WTC11 (cell line): ENCODE measurements at regions not wholly inside any gene's neighbourhood (a gene's known extent, or its start where the extent isn't known, plus 50 kb on each side); places are given as distances from the start of the nearest gene placed in this dataset.

ENCODE experiments used
- ATAC-seq: fragments of 200-7000 bp; cut with Tn5 transposase; 2 replicates; pipeline ENCODE4 v1.10.0; 2021; ENCODE audit warnings: mild to moderate bottlenecking, moderate library complexity
- CTCF ChIA-PET: fragments of 300-600 bp; sonication (Branson Sonifier 250); formaldehyde crosslinking; loops from one replicate; lab custom pipeline; 2021; ENCODE audit warnings: antibody characterized with exemption; lab: Charles Lee
- POLR2A ChIA-PET: fragments of 350-600 bp; sonication (Branson Sonifier 250); formaldehyde crosslinking; loops from one replicate; lab custom pipeline; 2021; ENCODE audit warnings: antibody characterized with exemption; lab: Charles Lee
- DNase-seq: peaks from one replicate; pipeline ENCODE4 v3.0.0; 2021; ENCODE audit warnings: low spot score
- H3K27ac Mint-ChIP-seq: 2 replicates; pipeline ENCODE4 v1.8.0; 2021; ENCODE audit warnings: mixed read lengths
- H3K27me3 Mint-ChIP-seq: 2 replicates; pipeline ENCODE4 v1.8.0; 2021; ENCODE audit warnings: low read depth, mild to moderate bottlenecking, moderate library complexity, mixed read lengths
- H3K36me3 Mint-ChIP-seq: 2 replicates; pipeline ENCODE4 v1.8.0; 2021; ENCODE audit warnings: mixed read lengths
- H3K4me1 Mint-ChIP-seq: 2 replicates; pipeline ENCODE4 v1.8.0; 2022; ENCODE audit warnings: mixed read lengths
- H3K4me3 Mint-ChIP-seq: 2 replicates; pipeline ENCODE4 v1.8.0; 2021; ENCODE audit warnings: mild to moderate bottlenecking, moderate library complexity, mixed read lengths
- H3K9me3 Mint-ChIP-seq: 2 replicates; pipeline ENCODE4 v1.8.0; 2021; ENCODE audit warnings: mixed read lengths
- AR ChIP-seq: fragments of 250-450 bp; sonication (Bioruptor Pico); IDR thresholded peaks from 2 replicates; pipeline ENCODE4 v1.9.0; 2021; ENCODE audit warnings: mild to moderate bottlenecking
- CREM ChIP-seq: sonication (generic); formaldehyde crosslinking; IDR thresholded peaks from 2 replicates; pipeline ENCODE4 v1.8.1; 2022; ENCODE audit warnings: mild to moderate bottlenecking, missing genetic modification reagents, moderate library complexity
- FOXP4 ChIP-seq: sonication (generic); formaldehyde crosslinking; IDR thresholded peaks from 2 replicates; pipeline ENCODE4 v1.8.0; 2022; ENCODE audit warnings: mild to moderate bottlenecking, missing genetic modification reagents
- NFATC4 ChIP-seq: fragments of 250-450 bp; sonication (Bioruptor Pico); IDR thresholded peaks from 2 replicates; pipeline ENCODE4 v1.9.0; 2021; ENCODE audit warnings: mild to moderate bottlenecking
- NFYB ChIP-seq: sonication (generic); formaldehyde crosslinking; conservative IDR thresholded peaks from 2 replicates; pipeline ENCODE4 v1.8.0; 2022; ENCODE audit warnings: low read depth, missing genetic modification reagents
- OVOL2 ChIP-seq: fragments of 250-450 bp; sonication (Bioruptor Pico); IDR thresholded peaks from 2 replicates; pipeline ENCODE4 v1.9.0; 2021; ENCODE audit warnings: mild to moderate bottlenecking, borderline replicate concordance
- SMAD3 ChIP-seq: sonication (generic); formaldehyde crosslinking; IDR thresholded peaks from 2 replicates; pipeline ENCODE4 v1.8.0; 2022; ENCODE audit warnings: missing genetic modification reagents, mild to moderate bottlenecking, borderline replicate concordance
- SP1 ChIP-seq: sonication (generic); formaldehyde crosslinking; conservative IDR thresholded peaks from 2 replicates; pipeline ENCODE4 v1.8.1; 2022; ENCODE audit warnings: missing genetic modification reagents
- TEAD4 ChIP-seq: sonication (generic); formaldehyde crosslinking; IDR thresholded peaks from 2 replicates; pipeline ENCODE4 v1.8.0; 2022; ENCODE audit warnings: mild to moderate bottlenecking, missing genetic modification reagents
- ZNF263 ChIP-seq: sonication (generic); formaldehyde crosslinking; IDR thresholded peaks from 2 replicates; pipeline ENCODE4 v1.8.1; 2022; ENCODE audit warnings: low read depth, mild to moderate bottlenecking, moderate library complexity, missing genetic modification reagents
- TF ChIP-seq, protein P1 (sequence below): sonication (generic); formaldehyde crosslinking; IDR thresholded peaks from 2 replicates; pipeline ENCODE4 v1.8.0; 2022; ENCODE audit warnings: mild to moderate bottlenecking, missing genetic modification reagents
- TF ChIP-seq, protein P2 (sequence below): sonication (generic); formaldehyde crosslinking; IDR thresholded peaks from 2 replicates; pipeline ENCODE4 v1.8.0; 2022; ENCODE audit warnings: mild to moderate bottlenecking, missing genetic modification reagents
- TF ChIP-seq, protein P3 (sequence below): sonication (generic); formaldehyde crosslinking; conservative IDR thresholded peaks from 2 replicates; pipeline ENCODE4 v1.8.1; 2023; ENCODE audit warnings: mild to moderate bottlenecking, low read depth, missing genetic modification reagents, moderate library complexity
- TF ChIP-seq, protein P4 (sequence below): sonication (generic); formaldehyde crosslinking; IDR thresholded peaks from 2 replicates; pipeline ENCODE4 v1.8.1; 2023; ENCODE audit warnings: mild to moderate bottlenecking, missing genetic modification reagents

DNA sequence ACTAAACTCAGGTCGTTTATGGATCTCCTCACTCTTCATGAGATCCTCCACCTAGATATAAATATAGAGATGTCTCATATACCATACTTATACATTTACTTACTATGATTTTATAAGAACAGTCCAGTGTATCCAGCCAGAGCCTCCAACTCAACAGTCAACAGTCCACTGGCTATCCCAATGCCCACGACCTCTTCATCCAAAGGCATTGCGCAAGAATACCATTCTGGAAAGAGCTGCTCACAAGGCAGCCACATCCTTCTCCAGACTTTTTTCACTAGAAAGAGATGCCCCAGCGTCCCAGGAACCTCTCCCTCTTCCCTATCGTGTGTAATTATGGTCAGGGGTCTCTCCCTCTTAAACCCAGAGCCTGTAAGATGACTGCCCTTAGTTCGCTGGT is 448.8 kb downstream of the LRATD1 start:
- Mint-ChIP-seq H3K27ac (no peak overlapping the region), H3K27me3 (no peaks in the 10 kb centered on the region), H3K4me1 (peaks cover 5% of the 10 kb centered on the region), H3K9me3 (peaks cover 30% of the 10 kb centered on the region), H3K4me3 (no peak overlapping the region), H3K36me3 (no peaks in the 10 kb centered on the region)
- no peak for ATAC-seq
- no peak for DNase-seq
- POLR2A ChIA-PET, result no interaction called here
- CTCF ChIA-PET, result no interaction called here
- TF ChIP-seq, protein P1, sequence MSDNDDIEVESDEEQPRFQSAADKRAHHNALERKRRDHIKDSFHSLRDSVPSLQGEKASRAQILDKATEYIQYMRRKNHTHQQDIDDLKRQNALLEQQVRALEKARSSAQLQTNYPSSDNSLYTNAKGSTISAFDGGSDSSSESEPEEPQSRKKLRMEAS (CRISPR knock-in tag), result no peak

DNA sequence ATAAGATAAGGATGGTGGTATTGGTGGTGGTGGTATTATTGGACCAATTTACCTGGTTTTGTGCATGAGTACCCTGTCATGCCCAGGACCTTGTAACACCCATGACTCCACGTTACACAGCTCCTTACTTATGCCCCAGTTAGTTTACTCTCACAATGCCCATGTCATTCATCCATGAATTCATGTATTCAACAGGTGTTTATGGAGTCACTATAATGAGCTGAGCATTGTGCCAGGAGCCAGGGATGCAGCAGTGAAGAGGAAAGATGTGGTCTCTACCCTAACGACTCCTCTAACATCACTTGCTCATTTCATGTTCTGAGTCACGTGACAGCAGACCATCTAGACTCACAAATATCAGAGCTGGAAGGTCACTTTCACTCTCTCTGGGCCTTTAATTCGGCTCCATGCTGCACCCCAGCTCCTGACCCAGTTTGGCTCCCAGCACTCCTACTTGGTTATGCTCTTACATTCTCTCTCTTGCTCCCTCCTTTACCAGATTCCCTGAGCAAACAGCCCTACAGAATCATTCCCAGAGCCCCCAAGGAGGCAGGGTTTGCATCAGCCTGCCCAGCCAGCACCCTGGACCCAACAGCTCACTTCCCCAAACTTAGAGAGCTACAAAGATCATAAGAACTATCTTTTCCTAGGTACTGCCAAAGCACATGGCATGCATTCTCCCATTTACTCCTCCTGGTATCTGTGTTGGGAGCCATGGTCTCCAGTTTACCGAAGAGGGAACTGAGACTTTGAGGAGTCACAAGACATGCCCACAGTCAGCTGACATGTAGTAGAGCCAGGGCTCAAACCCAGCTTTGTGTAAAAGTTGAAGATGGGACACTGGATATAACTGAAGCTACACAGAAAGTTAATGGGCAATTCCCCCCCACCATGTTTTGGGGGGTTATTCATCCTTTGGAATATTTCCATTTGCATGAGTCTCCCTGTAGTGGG is 449.9 kb downstream of the LRATD1 start:
- H3K4me1 Mint-ChIP-seq, result peaks cover 5% of the 10 kb centered on the region
- CTCF ChIA-PET, result interaction anchor here (0.5 to 1.3 kb wide), 2 partner anchors 24 to 1880 kb away, joined by 3 to 5 read pairs; no protein-coding TSS in a partner anchor
- H3K27ac Mint-ChIP-seq, result no peak overlapping the region
- TF ChIP-seq FOXP4 (CRISPR knock-in tag), result no peak
- no peak for TF ChIP-seq SMAD3 (CRISPR knock-in tag)
- no peak for TF ChIP-seq NFYB
- TF ChIP-seq AR (CRISPR knock-in tag), result no peak
- TF ChIP-seq, all 79 proteins: peak for 0
- H3K9me3 Mint-ChIP-seq, result peaks cover 33% of the 10 kb centered on the region
- DNase-seq (no peak), ATAC-seq (no peak)
- POLR2A ChIA-PET, result no interaction called here
- no peaks in the 10 kb centered on the region; the same call in 1 of the 2 replicates for H3K27me3 Mint-ChIP-seq
- no peaks in the 10 kb centered on the region for H3K36me3 Mint-ChIP-seq
- no peak overlapping the region for H3K4me3 Mint-ChIP-seq

- ATAC-seq (peak; percentile 46; the same call in 1 of the 2 replicates), DNase-seq (no peak)
- Mint-ChIP-seq H3K27ac (no peak overlapping the region), H3K9me3 (peaks cover 28% of the 10 kb centered on the region), H3K4me1 (peaks cover 5% of the 10 kb centered on the region), H3K27me3 (no peaks in the 10 kb centered on the region; the same call in 1 of the 2 replicates), H3K36me3 (no peaks in the 10 kb centered on the region), H3K4me3 (no peak overlapping the region)
- POLR2A ChIA-PET, result no interaction called here
- CTCF ChIA-PET, result no interaction called here
- TF ChIP-seq CREM (CRISPR knock-in tag) (no peak), OVOL2 (CRISPR knock-in tag) (no peak), TEAD4 (CRISPR knock-in tag) (no peak), ZNF263 (CRISPR knock-in tag) (no peak), FOXP4 (CRISPR knock-in tag) (no peak), SP1 (CRISPR knock-in tag) (no peak), NFATC4 (CRISPR knock-in tag) (no peak)
- TF ChIP-seq, protein P2, sequence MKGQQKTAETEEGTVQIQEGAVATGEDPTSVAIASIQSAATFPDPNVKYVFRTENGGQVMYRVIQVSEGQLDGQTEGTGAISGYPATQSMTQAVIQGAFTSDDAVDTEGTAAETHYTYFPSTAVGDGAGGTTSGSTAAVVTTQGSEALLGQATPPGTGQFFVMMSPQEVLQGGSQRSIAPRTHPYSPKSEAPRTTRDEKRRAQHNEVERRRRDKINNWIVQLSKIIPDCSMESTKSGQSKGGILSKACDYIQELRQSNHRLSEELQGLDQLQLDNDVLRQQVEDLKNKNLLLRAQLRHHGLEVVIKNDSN (CRISPR knock-in tag), result no peak
- TF ChIP-seq, protein P3, sequence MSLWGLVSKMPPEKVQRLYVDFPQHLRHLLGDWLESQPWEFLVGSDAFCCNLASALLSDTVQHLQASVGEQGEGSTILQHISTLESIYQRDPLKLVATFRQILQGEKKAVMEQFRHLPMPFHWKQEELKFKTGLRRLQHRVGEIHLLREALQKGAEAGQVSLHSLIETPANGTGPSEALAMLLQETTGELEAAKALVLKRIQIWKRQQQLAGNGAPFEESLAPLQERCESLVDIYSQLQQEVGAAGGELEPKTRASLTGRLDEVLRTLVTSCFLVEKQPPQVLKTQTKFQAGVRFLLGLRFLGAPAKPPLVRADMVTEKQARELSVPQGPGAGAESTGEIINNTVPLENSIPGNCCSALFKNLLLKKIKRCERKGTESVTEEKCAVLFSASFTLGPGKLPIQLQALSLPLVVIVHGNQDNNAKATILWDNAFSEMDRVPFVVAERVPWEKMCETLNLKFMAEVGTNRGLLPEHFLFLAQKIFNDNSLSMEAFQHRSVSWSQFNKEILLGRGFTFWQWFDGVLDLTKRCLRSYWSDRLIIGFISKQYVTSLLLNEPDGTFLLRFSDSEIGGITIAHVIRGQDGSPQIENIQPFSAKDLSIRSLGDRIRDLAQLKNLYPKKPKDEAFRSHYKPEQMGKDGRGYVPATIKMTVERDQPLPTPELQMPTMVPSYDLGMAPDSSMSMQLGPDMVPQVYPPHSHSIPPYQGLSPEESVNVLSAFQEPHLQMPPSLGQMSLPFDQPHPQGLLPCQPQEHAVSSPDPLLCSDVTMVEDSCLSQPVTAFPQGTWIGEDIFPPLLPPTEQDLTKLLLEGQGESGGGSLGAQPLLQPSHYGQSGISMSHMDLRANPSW, result no peak
- TF ChIP-seq, protein P4, sequence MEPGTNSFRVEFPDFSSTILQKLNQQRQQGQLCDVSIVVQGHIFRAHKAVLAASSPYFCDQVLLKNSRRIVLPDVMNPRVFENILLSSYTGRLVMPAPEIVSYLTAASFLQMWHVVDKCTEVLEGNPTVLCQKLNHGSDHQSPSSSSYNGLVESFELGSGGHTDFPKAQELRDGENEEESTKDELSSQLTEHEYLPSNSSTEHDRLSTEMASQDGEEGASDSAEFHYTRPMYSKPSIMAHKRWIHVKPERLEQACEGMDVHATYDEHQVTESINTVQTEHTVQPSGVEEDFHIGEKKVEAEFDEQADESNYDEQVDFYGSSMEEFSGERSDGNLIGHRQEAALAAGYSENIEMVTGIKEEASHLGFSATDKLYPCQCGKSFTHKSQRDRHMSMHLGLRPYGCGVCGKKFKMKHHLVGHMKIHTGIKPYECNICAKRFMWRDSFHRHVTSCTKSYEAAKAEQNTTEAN (CRISPR knock-in tag), result no peak
Measured at GRCh38 chr2:15084826-15085489, 452.4 kb downstream of the LRATD1 start.
